Astrocyte (in vitro differentiated cells and primary cell): ENCODE measurements at regions not wholly inside any gene's neighbourhood (a gene's known extent, or its start where the extent isn't known, plus 50 kb on each side); places are given as distances from the start of the nearest gene placed in this dataset.

Experiments used
- CTCF ChIP-seq: IDR thresholded peaks from 2 replicates; pipeline ENCODE4 v1.5.1; 2011; ENCODE audit warnings: low read depth, mild to moderate bottlenecking, inconsistent platforms, low read length, moderate library complexity; ENCODE audit not compliant: insufficient read depth
- EZH2 ChIP-seq: IDR thresholded peaks from 2 replicates; pipeline ENCODE4 v1.6.1; 2012; ENCODE audit warnings: mild to moderate bottlenecking, low read length, inconsistent platforms; ENCODE audit not compliant: insufficient read depth

- TF ChIP-seq EZH2, result no peak
- no peak for TF ChIP-seq CTCF
Measured at GRCh38 chr17:49907279-49907678, 59.4 kb upstream of the TAC4 start.
